ENCODE measurements at regions not wholly inside any gene's neighbourhood (a gene's known extent, or its start where the extent isn't known, plus 50 kb on each side); places are given as distances from the start of the nearest gene placed in this dataset.
"Not testable (repeated sequence)": the region's sequence is repeated elsewhere in the genome, so short reads cannot be mapped to it uniquely, and the experiment has no call there.

- DNase-seq = no peak
These were observed 321.3 kb upstream of the TFPI start for GRCh38 chr2:187875261-187876141.

DNA sequence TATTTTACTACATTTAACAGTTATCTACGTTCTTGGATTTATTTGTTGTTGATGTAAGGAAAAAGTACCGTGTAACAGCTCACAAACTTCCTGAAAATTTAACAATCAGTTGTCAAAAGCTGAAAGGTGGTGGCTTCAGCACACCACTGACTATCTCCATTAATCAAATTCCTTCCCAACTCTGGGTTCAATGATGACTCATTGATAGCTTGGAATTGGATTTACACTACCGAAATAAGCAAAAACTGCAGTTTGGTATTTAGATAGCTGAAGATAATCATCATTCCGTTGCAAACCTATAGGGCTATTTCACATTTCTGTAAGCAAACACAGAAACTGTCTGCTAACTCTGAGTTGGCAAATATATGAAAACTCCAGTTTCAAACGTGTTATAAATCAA is 322.3 kb upstream of the TFPI start:
- DNase-seq = no peak

GRCh38 chr2:187877391-187877790 is 323.2 kb upstream of the TFPI start:
- no peak for DNase-seq

GRCh38 chr2:187878112-187878511 is 323.9 kb upstream of the TFPI start:
- DNase-seq = no peak

GRCh38 chr2:187879491-187879890 is 325.3 kb upstream of the TFPI start:
- no peak for DNase-seq

GRCh38 chr2:187884003-187884402 is 329.8 kb upstream of the TFPI start:
- no peak for DNase-seq

DNA sequence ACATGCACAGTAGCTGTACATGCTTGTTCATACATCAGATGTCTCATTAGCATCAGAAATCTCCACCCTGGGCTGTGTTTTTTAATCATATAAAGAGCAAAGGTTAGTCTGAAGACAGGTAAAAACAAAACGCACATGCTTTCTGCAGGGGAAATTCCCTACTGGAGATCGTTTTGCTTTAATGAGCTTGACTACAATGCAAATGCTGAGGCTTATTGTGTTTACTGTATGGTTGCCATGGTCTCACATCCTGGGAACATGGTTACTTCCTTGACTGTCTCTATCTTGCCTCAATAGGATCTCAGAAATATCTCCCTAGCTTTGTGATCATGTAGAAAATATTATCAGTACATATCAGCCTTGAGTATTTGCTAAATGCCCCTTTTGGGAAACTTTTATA is 336.5 kb upstream of the TFPI start:
- no peak for DNase-seq

DNA sequence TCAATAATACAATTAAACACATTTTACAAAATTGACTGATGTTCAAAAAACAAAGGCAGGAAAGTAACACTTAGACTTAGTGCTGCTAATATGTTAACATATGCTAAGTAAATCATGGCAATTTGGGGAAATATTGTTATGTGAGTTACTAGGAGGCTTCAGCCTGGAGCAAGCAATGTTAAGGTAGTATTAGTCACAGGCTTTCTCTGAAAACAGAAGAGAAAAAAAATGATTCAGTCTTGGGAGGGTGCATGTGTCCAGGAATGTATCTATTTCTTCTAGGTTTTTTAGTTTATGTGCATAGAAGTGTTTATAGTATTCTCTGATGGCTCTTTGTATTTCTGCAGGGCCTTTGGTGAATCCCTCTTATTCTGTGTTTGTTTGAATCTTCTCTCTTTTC is 345.8 kb upstream of the TFPI start:
- no peak for DNase-seq

- no peak for DNase-seq
These were observed 351.8 kb upstream of the TFPI start for GRCh38 chr2:187906021-187906420.

GRCh38 chr2:187910922-187911321 is 356.7 kb upstream of the TFPI start:
- not testable (repeated sequence) for DNase-seq

- no peak for DNase-seq
These were observed 358.7 kb upstream of the TFPI start for GRCh38 chr2:187912950-187913349.

DNA sequence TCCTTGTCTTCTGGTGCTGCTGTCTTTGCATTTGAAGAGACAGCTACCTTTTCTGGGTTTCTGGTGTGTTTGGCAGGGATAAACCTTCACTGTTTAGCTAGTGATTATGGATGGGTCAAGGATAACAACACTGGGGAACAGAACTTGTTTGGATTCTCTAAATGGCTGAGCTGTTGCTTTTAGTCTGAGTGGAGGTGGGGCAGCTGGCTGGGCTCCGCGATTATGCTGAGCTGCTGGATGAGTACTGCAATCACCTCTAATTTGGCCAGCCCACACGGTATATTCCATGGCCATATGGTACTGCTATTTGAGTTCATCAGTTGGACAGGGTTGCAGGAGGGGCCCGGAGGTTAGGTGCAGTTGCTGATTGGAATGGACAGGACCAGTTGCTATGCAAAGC is 361.6 kb upstream of the TFPI start:
- no peak for DNase-seq

GRCh38 chr2:187916799-187917198 is 362.6 kb upstream of the TFPI start:
- DNase-seq = no peak

GRCh38 chr2:187917535-187917934 is 363.3 kb upstream of the TFPI start:
- no peak for DNase-seq

DNA sequence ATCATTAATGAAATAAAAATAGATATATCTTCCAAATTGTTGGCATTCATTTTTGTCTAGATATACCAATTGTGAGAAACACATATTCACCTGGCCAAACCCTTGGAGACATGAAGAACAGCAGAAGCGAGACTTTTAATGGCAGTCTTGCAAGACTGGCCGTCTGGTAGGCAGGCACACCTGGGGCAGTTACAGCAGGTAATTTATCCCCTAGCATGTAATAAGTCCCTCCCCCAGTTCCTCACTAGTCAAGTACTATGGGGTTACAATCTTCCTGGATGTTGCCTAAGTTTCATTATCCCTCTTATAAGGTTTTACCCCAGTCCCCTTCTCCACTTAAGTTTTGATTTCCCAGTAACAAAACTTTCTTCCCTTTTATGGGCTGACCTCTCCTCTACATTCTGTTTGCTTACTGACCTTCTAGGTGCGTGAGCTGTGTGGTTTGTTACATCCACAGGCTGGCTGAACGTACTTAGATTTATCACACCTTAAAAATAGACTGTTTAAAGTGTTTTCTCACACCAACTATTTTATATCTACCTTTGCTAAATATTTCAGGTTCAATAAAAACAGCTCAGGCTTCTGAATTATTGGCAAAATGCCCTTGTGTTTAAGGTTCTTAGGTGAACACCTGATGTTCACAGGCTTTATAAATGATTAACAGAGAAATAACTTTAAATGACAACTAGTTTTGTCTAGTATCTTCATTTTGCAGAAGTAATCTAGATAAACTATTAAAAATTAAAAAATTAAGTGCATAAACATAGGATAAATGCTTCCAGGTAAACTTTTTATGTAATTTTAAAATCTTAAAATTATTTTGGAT is 365.0 kb upstream of the TFPI start:
- DNase-seq = no peak

DNA sequence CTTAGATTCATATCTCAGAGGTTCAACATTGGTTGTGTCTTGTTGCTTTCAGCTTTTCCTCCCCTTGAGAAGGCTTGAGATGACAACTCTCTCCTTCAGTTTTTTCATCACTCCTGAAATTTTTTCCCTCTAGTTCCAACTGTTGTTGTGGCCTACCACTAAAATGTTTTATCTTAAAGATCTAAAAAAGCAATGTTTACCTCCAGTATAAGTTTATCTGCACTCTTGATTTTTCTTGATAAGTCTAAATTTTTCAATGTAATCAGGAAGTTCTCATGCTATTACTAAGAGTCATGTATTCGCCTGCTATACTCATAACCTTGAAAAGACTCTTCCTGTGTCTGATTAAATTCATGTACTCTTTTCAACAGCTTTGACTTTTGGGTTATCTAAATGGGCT is 366.3 kb upstream of the TFPI start:
- DNase-seq = no peak

GRCh38 chr2:187922846-187923245 is 368.6 kb upstream of the TFPI start:
- DNase-seq = no peak

DNA sequence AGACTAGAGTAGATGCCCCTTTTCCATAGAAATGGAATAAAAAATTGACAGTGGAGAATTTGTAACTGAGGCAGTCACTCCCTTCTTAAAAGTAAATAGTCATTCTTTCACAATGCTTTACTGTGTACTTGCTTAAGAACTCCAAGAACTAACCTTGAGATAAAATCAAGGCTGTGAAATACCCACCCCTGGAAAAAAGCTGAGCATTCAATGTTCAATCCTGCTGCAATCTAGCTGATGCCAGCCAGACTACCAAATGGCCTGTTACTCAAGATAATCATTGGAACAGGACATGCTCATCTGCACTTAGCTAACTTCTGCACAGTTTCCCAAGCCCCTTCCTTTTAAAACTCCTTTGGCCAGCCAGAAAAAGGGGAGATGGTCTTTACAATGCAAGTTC is 367.4 kb upstream of the GULP1 start:
- no peak for DNase-seq

GRCh38 chr2:187934236-187934635 is 357.4 kb upstream of the GULP1 start:
- DNase-seq = no peak

DNA sequence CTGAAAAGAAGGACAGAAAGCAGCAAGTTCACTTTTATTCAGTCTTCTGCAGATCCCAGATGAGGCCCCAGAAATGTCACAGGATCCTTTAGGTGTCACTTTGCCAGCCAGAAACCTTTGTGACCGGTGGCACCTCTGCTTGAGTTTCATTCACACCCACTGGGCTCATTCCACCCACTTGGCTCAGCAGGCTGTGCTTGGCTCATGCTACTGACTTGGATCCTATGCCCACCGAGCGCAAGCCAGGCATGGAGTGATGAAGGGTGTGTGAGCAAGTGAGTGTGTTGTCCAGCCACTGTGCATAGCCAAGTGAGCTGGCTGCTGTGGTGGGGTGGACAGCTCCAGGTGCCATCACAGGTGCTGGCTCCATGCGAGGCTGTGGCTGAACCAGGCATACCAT is 357.0 kb upstream of the GULP1 start:
- DNase-seq = no peak

DNA sequence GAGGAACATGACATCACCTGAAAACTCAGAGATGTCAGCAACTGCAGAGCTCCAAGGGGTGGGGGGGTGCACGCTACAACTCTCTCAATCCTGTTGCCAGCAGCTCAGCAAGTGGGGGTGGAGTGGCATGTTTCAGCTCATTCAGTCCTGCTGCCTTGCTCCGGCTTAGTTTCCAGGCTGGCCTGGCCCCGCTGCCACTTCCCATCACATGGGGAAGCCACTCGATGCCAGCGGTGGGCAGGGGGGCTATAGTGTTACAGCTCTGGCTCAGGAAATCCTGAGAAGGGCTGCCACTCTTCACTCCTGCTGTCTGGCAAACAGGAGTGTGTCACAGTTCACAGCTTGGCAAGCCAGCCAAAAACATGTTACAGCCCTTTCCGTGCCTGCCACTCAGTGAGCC is 356.5 kb upstream of the GULP1 start:
- no peak for DNase-seq

GRCh38 chr2:187936228-187936627 is 355.4 kb upstream of the GULP1 start:
- DNase-seq = no peak

- peak; percentile 70 for DNase-seq
These were observed 352.5 kb upstream of the GULP1 start for GRCh38 chr2:187939180-187939579.

GRCh38 chr2:187942876-187943275 is 348.8 kb upstream of the GULP1 start:
- DNase-seq = no peak
